ENCODE measurements at regions not wholly inside any gene's neighbourhood (a gene's known extent, or its start where the extent isn't known, plus 50 kb on each side); places are given as distances from the start of the nearest gene placed in this dataset.

- H3K9me3 ChIP-seq (replicated peaks; ENCODE audit: control insufficient read depth, low read depth, low read length): peaks cover 9% of the 10 kb centered on the region
- 84% methylated on average over 5 of the region's 11 CpGs for WGBS (ENCODE audit: insufficient coverage)
- no peaks in the 10 kb centered on the region for H3K27me3 ChIP-seq (ENCODE audit: control insufficient read depth, insufficient read depth, low read length)
- DNase-seq: no peak
- no peak overlapping the region for H3K27ac ChIP-seq (ENCODE audit: low read length)
- H3K4me1 ChIP-seq (ENCODE audit: control insufficient read depth, insufficient read depth, low read length): no peaks in the 10 kb centered on the region
- H3K36me3 ChIP-seq (ENCODE audit: control insufficient read depth, insufficient read depth, low read length): no peaks in the 10 kb centered on the region
- H3K4me3 ChIP-seq (ENCODE audit: low read length): no peak overlapping the region
Measured at GRCh38 chr1:172909606-172910326, 141.0 kb downstream of the TNFSF18 start.

- no peaks in the 10 kb centered on the region for H3K27me3 ChIP-seq (ENCODE audit: control insufficient read depth, insufficient read depth, low read length)
- no peak overlapping the region for H3K27ac ChIP-seq (ENCODE audit: low read length)
- H3K9me3 ChIP-seq (replicated peaks; ENCODE audit: control insufficient read depth, low read depth, low read length): peaks cover 9% of the 10 kb centered on the region
- DNase-seq: no peak
- H3K4me3 ChIP-seq (ENCODE audit: low read length): no peak overlapping the region
- H3K4me1 ChIP-seq (ENCODE audit: control insufficient read depth, insufficient read depth, low read length): no peaks in the 10 kb centered on the region
- no peaks in the 10 kb centered on the region for H3K36me3 ChIP-seq (ENCODE audit: control insufficient read depth, insufficient read depth, low read length)
- WGBS (ENCODE audit: insufficient coverage): 67% methylated on average over 5 of the region's 5 CpGs
Measured at GRCh38 chr1:172912765-172913260, 137.9 kb downstream of the TNFSF18 start.

- WGBS (ENCODE audit: insufficient coverage): 17% methylated on average over 1 of the region's 3 CpGs
- Histone ChIP-seq H3K4me3 (ENCODE audit: low read length) (no peak overlapping the region), H3K36me3 (ENCODE audit: control insufficient read depth, insufficient read depth, low read length) (no peaks in the 10 kb centered on the region), H3K4me1 (ENCODE audit: control insufficient read depth, insufficient read depth, low read length) (no peaks in the 10 kb centered on the region), H3K9me3 (replicated peaks; ENCODE audit: control insufficient read depth, low read depth, low read length) (peaks cover 9% of the 10 kb centered on the region), H3K27ac (ENCODE audit: low read length) (no peak overlapping the region), H3K27me3 (ENCODE audit: control insufficient read depth, insufficient read depth, low read length) (no peaks in the 10 kb centered on the region)
- peak; percentile 46 for DNase-seq
Measured at GRCh38 chr1:172914501-172915144, 136.1 kb downstream of the TNFSF18 start.

- Histone ChIP-seq H3K27me3 (ENCODE audit: control insufficient read depth, insufficient read depth, low read length) (no peaks in the 10 kb centered on the region), H3K27ac (ENCODE audit: low read length) (no peak overlapping the region), H3K4me3 (ENCODE audit: low read length) (no peak overlapping the region), H3K9me3 (replicated peaks; ENCODE audit: control insufficient read depth, low read depth, low read length) (peaks cover 9% of the 10 kb centered on the region), H3K4me1 (ENCODE audit: control insufficient read depth, insufficient read depth, low read length) (no peaks in the 10 kb centered on the region), H3K36me3 (ENCODE audit: control insufficient read depth, insufficient read depth, low read length) (no peaks in the 10 kb centered on the region)
- no peak for DNase-seq
Measured at GRCh38 chr1:172915271-172915670, 135.5 kb downstream of the TNFSF18 start.

- DNase-seq: no peak
- no CpG with 5 or more reads among the region's 2 CpGs for WGBS (ENCODE audit: insufficient coverage)
- Histone ChIP-seq H3K9me3 (replicated peaks; ENCODE audit: control insufficient read depth, low read depth, low read length) (peaks cover 9% of the 10 kb centered on the region), H3K4me3 (ENCODE audit: low read length) (no peak overlapping the region), H3K27me3 (ENCODE audit: control insufficient read depth, insufficient read depth, low read length) (no peaks in the 10 kb centered on the region), H3K4me1 (ENCODE audit: control insufficient read depth, insufficient read depth, low read length) (no peaks in the 10 kb centered on the region), H3K27ac (ENCODE audit: low read length) (no peak overlapping the region), H3K36me3 (ENCODE audit: control insufficient read depth, insufficient read depth, low read length) (no peaks in the 10 kb centered on the region)
Measured at GRCh38 chr1:172916116-172916515, 134.6 kb downstream of the TNFSF18 start.

GRCh38 chr1:172917972-172918371 is 132.8 kb downstream of the TNFSF18 start:
- DNase-seq: no peak
- WGBS (ENCODE audit: insufficient coverage): no CpG with 5 or more reads among the region's 2 CpGs

GRCh38 chr1:172918478-172918877 is 132.3 kb downstream of the TNFSF18 start:
- no peak overlapping the region for H3K27ac ChIP-seq (ENCODE audit: low read length)
- H3K4me3 ChIP-seq (ENCODE audit: low read length): no peak overlapping the region
- H3K27me3 ChIP-seq (ENCODE audit: control insufficient read depth, insufficient read depth, low read length): no peaks in the 10 kb centered on the region
- H3K4me1 ChIP-seq (ENCODE audit: control insufficient read depth, insufficient read depth, low read length): no peaks in the 10 kb centered on the region
- no CpG with 5 or more reads among the region's 2 CpGs for WGBS (ENCODE audit: insufficient coverage)
- no peak for DNase-seq
- H3K9me3 ChIP-seq (replicated peaks; ENCODE audit: control insufficient read depth, low read depth, low read length): no peaks in the 10 kb centered on the region
- H3K36me3 ChIP-seq (ENCODE audit: control insufficient read depth, insufficient read depth, low read length): no peaks in the 10 kb centered on the region

More at GRCh38 chr1:172917972-172918371, 132.8 kb downstream of the TNFSF18 start:
- H3K36me3 ChIP-seq (ENCODE audit: control insufficient read depth, insufficient read depth, low read length): no peaks in the 10 kb centered on the region
- H3K4me1 ChIP-seq (ENCODE audit: control insufficient read depth, insufficient read depth, low read length): no peaks in the 10 kb centered on the region
- H3K27me3 ChIP-seq (ENCODE audit: control insufficient read depth, insufficient read depth, low read length): no peaks in the 10 kb centered on the region
- H3K9me3 ChIP-seq (replicated peaks; ENCODE audit: control insufficient read depth, low read depth, low read length): peaks cover 4% of the 10 kb centered on the region
- H3K27ac ChIP-seq (ENCODE audit: low read length): no peak overlapping the region
- no peak overlapping the region for H3K4me3 ChIP-seq (ENCODE audit: low read length)

GRCh38 chr1:172926070-172926469 is 124.7 kb downstream of the TNFSF18 start:
- H3K27ac ChIP-seq (ENCODE audit: low read length): no peak overlapping the region
- DNase-seq: no peak
- H3K4me3 ChIP-seq (ENCODE audit: low read length): no peak overlapping the region
- WGBS (ENCODE audit: insufficient coverage): no CpG with 5 or more reads among the region's 2 CpGs
- H3K27me3 ChIP-seq (ENCODE audit: control insufficient read depth, insufficient read depth, low read length): no peaks in the 10 kb centered on the region
- H3K36me3 ChIP-seq (ENCODE audit: control insufficient read depth, insufficient read depth, low read length): no peaks in the 10 kb centered on the region
- H3K4me1 ChIP-seq (ENCODE audit: control insufficient read depth, insufficient read depth, low read length): no peaks in the 10 kb centered on the region
- no peaks in the 10 kb centered on the region for H3K9me3 ChIP-seq (replicated peaks; ENCODE audit: control insufficient read depth, low read depth, low read length)

- Histone ChIP-seq H3K4me3 (ENCODE audit: low read length) (no peak overlapping the region), H3K9me3 (replicated peaks; ENCODE audit: control insufficient read depth, low read depth, low read length) (no peaks in the 10 kb centered on the region), H3K27me3 (ENCODE audit: control insufficient read depth, insufficient read depth, low read length) (no peaks in the 10 kb centered on the region), H3K4me1 (ENCODE audit: control insufficient read depth, insufficient read depth, low read length) (no peaks in the 10 kb centered on the region), H3K36me3 (ENCODE audit: control insufficient read depth, insufficient read depth, low read length) (no peaks in the 10 kb centered on the region), H3K27ac (ENCODE audit: low read length) (no peak overlapping the region)
- WGBS (ENCODE audit: insufficient coverage): no CpG with 5 or more reads among the region's 2 CpGs
- DNase-seq: peak; percentile 72
Measured at GRCh38 chr1:172928412-172928811, 122.3 kb downstream of the TNFSF18 start.

GRCh38 chr1:172929006-172929405 is 121.7 kb downstream of the TNFSF18 start:
- no peaks in the 10 kb centered on the region for H3K27me3 ChIP-seq (ENCODE audit: control insufficient read depth, insufficient read depth, low read length)
- H3K27ac ChIP-seq (ENCODE audit: low read length): no peak overlapping the region
- peak; percentile 14 for DNase-seq
- H3K9me3 ChIP-seq (replicated peaks; ENCODE audit: control insufficient read depth, low read depth, low read length): no peaks in the 10 kb centered on the region
- WGBS (ENCODE audit: insufficient coverage): no CpG with 5 or more reads among the region's 2 CpGs
- H3K4me1 ChIP-seq (ENCODE audit: control insufficient read depth, insufficient read depth, low read length): no peaks in the 10 kb centered on the region
- H3K4me3 ChIP-seq (ENCODE audit: low read length): no peak overlapping the region
- H3K36me3 ChIP-seq (ENCODE audit: control insufficient read depth, insufficient read depth, low read length): no peaks in the 10 kb centered on the region

Data from muscle of leg (tissue), 3 donors.